Skeletal muscle satellite cell (primary cell): ENCODE measurements at regions not wholly inside any gene's neighbourhood (a gene's known extent, or its start where the extent isn't known, plus 50 kb on each side); places are given as distances from the start of the nearest gene placed in this dataset.

Experiments
- H3K27me3 ChIP-seq: 2 replicates; pipeline ENCODE4 v1.7.0; 2013; ENCODE audit warnings: low read length; ENCODE audit not compliant: control insufficient read depth, insufficient read depth
- H3K36me3 ChIP-seq: 2 replicates; pipeline ENCODE4 v1.7.0; 2013; ENCODE audit warnings: mild to moderate bottlenecking, control low read depth, low read length; ENCODE audit not compliant: insufficient read depth
- H3K4me1 ChIP-seq: 2 replicates; pipeline ENCODE4 v1.7.0; 2013; ENCODE audit warnings: low read length; ENCODE audit not compliant: control insufficient read depth, insufficient read depth
- H3K4me2 ChIP-seq: 2 replicates; pipeline ENCODE4 v1.7.0; 2013; ENCODE audit warnings: mild to moderate bottlenecking, low read length
- H3K4me3 ChIP-seq: 2 replicates; pipeline ENCODE4 v1.7.0; 2013; ENCODE audit warnings: low read length
- H3K9ac ChIP-seq: 2 replicates; pipeline ENCODE4 v1.7.0; 2013; ENCODE audit warnings: mild to moderate bottlenecking, low read depth, low read length, moderate library complexity
- H3K9me3 ChIP-seq: replicated peaks from 2 replicates; pipeline ENCODE4 v1.7.0; 2013; ENCODE audit warnings: mild to moderate bottlenecking, control low read depth, low read length

DNA sequence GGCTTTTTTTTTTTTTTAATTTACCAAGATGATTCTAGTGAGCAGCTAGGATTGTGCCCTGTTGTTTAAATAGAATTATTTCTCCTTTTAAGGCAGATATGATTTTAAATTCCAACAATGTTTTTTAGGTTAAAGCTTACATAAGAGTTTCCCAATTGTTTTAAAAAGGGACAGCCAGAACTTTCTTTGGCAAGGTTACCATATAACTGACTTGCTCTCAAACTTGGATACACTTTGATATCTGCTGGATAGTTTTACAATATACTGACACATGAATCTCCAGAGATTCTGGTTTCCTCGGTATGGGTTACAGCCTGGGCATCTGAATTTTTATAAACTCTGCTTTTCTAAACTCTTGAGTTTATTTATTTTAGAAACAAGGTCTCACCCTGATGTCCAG, 134.3 kb upstream of the GADL1 start:
- Histone ChIP-seq H3K9ac (no peak overlapping the region), H3K4me3 (no peak overlapping the region), H3K4me2 (no peak overlapping the region), H3K36me3 (no peaks in the 10 kb centered on the region), H3K4me1 (no peaks in the 10 kb centered on the region), H3K27me3 (no peaks in the 10 kb centered on the region), H3K9me3 (peaks cover 3% of the 10 kb centered on the region)

DNA sequence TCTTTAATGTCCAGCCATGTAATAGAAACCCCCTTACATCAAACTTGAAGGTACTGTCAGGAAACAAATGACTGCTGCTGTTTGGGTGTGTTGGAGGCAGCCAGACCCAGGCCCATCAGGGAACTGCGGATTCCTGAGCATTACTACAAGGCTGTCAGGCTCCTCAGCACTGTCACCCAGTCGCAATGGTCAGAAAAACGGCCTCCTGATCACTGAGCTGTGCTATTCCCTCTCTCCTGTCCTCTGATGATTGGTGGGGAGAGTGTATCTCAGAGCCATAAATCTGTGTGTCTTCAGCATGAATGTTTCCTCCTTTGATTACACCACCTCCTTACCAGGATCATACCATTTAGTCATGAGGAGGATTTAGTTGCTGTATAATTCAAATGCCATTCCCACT, 135.2 kb upstream of the GADL1 start:
- no peak overlapping the region for H3K4me3 ChIP-seq
- peaks cover 3% of the 10 kb centered on the region for H3K9me3 ChIP-seq
- no peak overlapping the region for H3K9ac ChIP-seq
- H3K27me3 ChIP-seq: no peaks in the 10 kb centered on the region
- no peak overlapping the region for H3K4me2 ChIP-seq
- no peaks in the 10 kb centered on the region for H3K4me1 ChIP-seq
- no peaks in the 10 kb centered on the region for H3K36me3 ChIP-seq

DNA sequence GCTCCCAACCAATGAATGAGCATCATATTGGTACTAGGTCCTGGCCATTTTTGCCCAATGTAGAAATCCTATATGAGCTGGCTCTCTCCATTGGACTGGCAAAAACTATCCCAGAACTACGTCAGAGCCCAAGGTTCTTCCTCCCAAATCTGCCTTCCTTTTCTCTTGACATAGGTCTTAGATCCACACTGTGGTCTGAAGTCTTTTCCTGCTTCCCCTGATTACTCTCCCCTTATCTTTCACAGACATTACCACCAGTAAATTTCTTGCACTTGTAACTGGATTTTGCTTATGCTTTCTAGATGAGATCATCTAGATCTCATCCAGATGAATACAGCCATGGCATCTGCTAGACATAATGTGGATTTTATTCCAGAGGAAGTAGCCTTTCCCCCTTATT, 141.2 kb upstream of the GADL1 start:
- H3K27me3 ChIP-seq: no peaks in the 10 kb centered on the region
- no peak overlapping the region for H3K4me2 ChIP-seq
- H3K4me3 ChIP-seq: no peak overlapping the region
- no peaks in the 10 kb centered on the region for H3K36me3 ChIP-seq
- H3K4me1 ChIP-seq: no peaks in the 10 kb centered on the region
- no peak overlapping the region for H3K9ac ChIP-seq
- no peaks in the 10 kb centered on the region for H3K9me3 ChIP-seq

DNA sequence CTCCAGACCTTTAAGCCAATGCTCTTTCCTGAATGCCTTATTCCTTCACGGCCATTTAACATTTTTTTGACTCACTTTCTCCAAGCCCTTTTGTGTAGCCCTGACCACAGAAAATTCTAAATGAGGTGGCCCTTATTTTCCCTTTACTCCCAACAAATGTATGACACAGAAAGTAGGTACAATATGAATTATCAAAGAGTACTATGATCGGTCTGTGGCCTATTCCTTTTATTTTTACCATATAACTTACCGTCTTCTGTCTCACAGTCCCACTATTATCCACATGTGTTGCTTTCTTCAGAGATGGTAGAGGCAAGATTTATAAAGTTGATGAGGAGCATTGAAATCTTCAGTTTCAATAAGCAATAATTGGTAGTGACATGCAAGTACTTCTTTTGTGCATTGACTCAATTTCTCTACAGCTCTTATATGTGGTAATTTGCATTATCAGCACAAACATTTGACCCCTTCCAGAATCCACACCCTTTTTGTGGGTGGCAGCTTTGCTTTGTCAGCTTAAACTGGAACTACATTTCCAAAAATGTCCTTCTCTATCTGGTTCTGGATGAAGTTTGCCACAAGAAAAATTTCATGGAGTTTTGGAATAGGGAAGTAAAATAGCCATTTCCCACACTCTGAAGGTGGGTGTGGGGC, 143.8 kb upstream of the GADL1 start:
- H3K9ac ChIP-seq: no peak overlapping the region
- no peak overlapping the region for H3K4me3 ChIP-seq
- H3K4me1 ChIP-seq: peaks cover 13% of the 10 kb centered on the region
- no peaks in the 10 kb centered on the region for H3K36me3 ChIP-seq
- H3K4me2 ChIP-seq: no peak overlapping the region
- no peaks in the 10 kb centered on the region for H3K27me3 ChIP-seq
- peaks cover 7% of the 10 kb centered on the region for H3K9me3 ChIP-seq

DNA sequence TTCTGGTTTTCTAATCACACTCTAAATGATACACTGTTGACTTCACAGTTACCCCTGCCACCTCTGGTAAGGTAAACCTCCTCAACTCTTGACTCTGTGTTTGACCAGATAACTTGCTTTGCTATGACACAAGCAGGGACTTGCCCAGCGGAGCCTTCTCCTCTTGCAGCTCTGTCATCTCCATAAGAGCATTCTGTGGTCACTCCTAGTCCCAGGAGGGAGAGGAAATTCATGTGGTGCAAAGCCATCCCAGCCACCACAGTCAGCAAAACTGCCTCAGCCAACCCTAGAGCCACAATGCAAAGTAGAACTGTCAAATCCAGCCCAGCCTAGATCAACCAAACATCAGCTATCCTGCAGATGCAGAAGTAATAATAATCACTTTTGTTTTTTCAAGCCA, 144.7 kb upstream of the GADL1 start:
- no peak overlapping the region for H3K9ac ChIP-seq

DNA sequence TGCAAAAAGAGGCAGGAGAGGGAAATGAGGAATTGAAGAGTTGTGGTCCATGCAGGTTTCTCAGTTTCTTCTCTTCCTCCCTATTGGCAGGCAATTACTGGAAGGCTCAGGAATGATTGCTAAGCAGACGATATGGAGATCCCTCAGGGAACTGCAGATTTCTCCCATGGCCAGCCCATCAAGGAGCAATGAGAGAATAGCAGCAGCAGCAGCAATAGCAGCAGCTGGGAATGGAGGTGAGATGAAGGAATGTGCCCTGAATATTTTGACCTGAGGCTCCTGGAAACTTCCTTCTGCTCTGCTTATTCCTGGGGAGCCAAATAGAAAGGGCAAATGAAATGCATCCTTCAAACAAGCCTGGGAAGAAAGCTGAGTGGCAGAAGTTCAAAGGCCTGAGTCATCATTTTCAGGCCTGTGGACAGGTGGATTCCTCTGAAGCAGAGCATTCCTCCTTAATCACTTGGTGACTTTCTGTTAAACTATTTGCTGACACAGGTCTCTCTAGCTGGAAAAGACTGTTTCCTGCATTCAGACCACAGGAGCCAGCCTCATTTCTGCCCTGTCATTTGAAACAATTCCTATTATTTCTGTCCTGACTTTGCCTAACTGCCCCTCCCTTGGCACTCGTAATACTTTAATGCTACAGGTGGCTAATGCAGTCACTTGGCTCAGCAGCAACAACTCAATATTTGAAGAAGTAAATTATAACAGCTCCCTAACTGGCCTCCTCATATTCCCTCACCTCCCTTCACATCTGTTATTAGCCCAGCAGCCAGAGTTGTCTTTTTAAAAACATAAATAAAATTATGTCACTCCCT, 146.9 kb upstream of the GADL1 start:
- no peak overlapping the region for H3K4me2 ChIP-seq
- H3K36me3 ChIP-seq: no peaks in the 10 kb centered on the region
- H3K9me3 ChIP-seq: peaks cover 7% of the 10 kb centered on the region
- H3K9ac ChIP-seq: no peak overlapping the region
- H3K27me3 ChIP-seq: no peaks in the 10 kb centered on the region
- H3K4me1 ChIP-seq: peaks cover 13% of the 10 kb centered on the region
- no peak overlapping the region for H3K4me3 ChIP-seq

More for the DNA sequence above, 144.7 kb upstream of the GADL1 start:
- Histone ChIP-seq H3K4me1 (peaks cover 13% of the 10 kb centered on the region), H3K4me3 (no peak overlapping the region), H3K27me3 (no peaks in the 10 kb centered on the region), H3K4me2 (no peak overlapping the region), H3K36me3 (no peaks in the 10 kb centered on the region), H3K9me3 (peaks cover 7% of the 10 kb centered on the region)

DNA sequence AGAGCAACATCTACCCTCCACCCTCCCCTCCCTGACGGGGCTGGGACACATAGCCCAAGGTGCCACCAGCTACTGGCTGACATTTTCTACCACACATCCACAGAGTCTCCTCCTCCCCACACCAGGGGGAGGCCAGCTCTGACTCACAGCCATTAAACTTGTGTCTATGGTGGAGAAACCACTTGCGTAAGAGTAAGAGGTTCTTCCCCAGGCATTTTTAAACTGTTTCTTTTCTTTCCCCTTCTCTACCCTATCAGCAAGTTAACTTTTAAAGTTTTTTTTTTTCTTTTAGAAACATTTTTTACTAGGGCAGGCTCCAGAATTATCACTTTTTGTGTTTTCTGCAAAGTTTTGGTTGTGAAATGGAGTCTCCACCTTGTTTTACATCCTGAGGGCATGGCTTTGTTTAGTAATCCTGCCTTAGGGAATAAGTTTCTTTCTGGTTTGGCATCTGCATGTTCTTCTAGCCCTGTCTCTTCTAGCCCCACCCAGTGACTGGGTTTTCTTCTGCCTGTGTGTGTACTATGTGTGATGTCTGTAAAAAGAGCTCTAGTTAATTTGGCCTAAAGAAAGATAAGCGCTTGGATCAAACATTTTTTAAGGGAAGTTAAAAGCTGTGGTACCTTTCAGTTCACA, 148.8 kb upstream of the GADL1 start:
- no peaks in the 10 kb centered on the region for H3K36me3 ChIP-seq
- H3K4me2 ChIP-seq: no peak overlapping the region
- no peak overlapping the region for H3K9ac ChIP-seq
- no peaks in the 10 kb centered on the region for H3K27me3 ChIP-seq
- H3K4me3 ChIP-seq: no peak overlapping the region
- H3K9me3 ChIP-seq: peaks cover 7% of the 10 kb centered on the region
- H3K4me1 ChIP-seq: peaks cover 13% of the 10 kb centered on the region

DNA sequence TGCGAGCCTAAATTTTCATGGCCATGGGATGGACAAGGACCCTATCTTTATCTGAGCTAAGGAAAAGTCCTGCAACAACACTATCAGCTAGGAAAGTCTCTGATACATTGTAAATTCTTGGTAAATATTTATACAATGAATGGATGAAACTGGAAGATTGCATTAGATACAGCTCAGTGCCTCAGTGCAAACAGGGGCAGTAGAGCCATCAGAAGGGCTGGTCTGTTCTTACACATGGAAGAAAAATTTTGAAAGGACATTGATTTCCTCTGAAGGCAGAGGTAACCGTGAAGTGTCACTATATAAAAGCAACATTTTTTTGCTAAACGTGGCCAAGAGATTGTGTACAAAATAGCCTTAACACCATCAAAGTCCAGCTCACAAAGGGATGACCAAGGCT, 153.2 kb upstream of the GADL1 start:
- H3K9ac ChIP-seq: no peak overlapping the region
- H3K4me1 ChIP-seq: no peaks in the 10 kb centered on the region
- H3K36me3 ChIP-seq: no peaks in the 10 kb centered on the region
- no peaks in the 10 kb centered on the region for H3K27me3 ChIP-seq
- H3K4me3 ChIP-seq: no peak overlapping the region
- H3K9me3 ChIP-seq: peaks cover 4% of the 10 kb centered on the region
- no peak overlapping the region for H3K4me2 ChIP-seq

DNA sequence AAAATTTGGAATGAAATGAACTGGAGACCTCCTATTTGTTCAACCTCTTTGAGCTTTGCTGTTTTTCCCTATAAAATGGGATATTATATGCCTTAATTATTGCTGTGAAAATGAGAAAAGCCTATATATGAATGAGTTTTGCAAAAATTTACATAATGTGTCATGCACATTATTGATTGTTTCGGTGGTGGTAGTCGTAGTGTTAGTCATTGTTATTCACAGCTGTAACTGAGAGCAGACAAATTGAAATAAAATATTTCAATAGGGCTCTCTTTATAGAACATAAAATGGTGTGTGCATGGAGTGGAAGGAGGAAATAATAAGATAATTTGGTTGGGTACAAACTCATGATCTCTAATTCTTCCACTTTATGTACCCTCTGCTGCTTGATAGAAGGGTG, 153.7 kb upstream of the GADL1 start:
- Histone ChIP-seq H3K9me3 (no peaks in the 10 kb centered on the region), H3K36me3 (no peaks in the 10 kb centered on the region), H3K4me3 (no peak overlapping the region), H3K4me1 (no peaks in the 10 kb centered on the region), H3K9ac (no peak overlapping the region), H3K4me2 (no peak overlapping the region), H3K27me3 (no peaks in the 10 kb centered on the region)

DNA sequence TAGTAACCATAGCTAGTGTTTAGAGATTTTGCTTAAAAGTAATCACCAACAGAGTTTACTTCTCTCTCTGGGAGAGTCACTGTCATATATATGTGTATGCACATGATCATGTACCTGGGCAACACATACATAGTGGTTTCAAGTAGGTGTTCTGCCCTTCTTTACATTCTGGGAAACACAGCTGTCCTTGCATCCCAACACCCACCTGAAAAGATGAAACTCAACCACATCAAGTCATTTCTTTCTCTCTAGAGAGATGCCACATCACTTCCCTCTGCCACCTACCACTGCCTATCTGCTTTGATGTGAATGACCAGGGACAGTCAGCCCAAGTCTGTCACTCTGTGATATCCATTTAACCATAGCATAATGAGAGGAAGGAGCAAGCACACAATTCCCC, 155.8 kb upstream of the GADL1 start:
- no peaks in the 10 kb centered on the region for H3K4me1 ChIP-seq
- no peak overlapping the region for H3K9ac ChIP-seq
- H3K36me3 ChIP-seq: no peaks in the 10 kb centered on the region
- H3K4me3 ChIP-seq: no peak overlapping the region
- no peaks in the 10 kb centered on the region for H3K9me3 ChIP-seq
- H3K4me2 ChIP-seq: no peak overlapping the region
- no peaks in the 10 kb centered on the region for H3K27me3 ChIP-seq

DNA sequence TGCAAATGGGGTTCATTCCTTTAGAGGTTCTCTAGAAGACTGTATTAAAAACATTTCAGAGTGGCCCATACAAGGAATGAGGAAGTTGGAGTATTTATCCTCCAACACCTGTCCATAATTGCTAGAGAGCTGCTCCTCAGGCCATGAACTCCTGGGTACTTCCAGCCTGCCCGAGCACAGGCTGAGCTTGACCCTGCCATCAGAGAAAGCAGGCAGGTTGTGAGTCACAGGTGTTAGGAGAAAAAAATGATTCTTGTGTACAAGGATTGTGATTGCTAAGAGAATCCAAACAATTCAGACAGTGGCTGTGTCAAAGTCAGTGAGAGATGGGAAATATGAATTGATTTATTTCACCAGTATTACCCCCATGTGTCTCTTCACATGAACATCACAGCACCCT, 156.8 kb upstream of the GADL1 start:
- Histone ChIP-seq H3K4me2 (no peak overlapping the region), H3K27me3 (no peaks in the 10 kb centered on the region), H3K9ac (no peak overlapping the region), H3K36me3 (no peaks in the 10 kb centered on the region), H3K4me1 (no peaks in the 10 kb centered on the region), H3K4me3 (no peak overlapping the region), H3K9me3 (no peaks in the 10 kb centered on the region)
